Epithelial cell of prostate (primary cell): ENCODE measurements at regions not wholly inside any gene's neighbourhood (a gene's known extent, or its start where the extent isn't known, plus 50 kb on each side); places are given as distances from the start of the nearest gene placed in this dataset.
"Not testable (repeated sequence)": the region's sequence is repeated elsewhere in the genome, so short reads cannot be mapped to it uniquely, and the experiment has no call there.

Source experiments
- DNase-seq: peaks from one replicate; pipeline ENCODE4 v3.0.0-alpha.2; 2011; ENCODE audit warnings: low read depth, low spot score
- H3K27ac ChIP-seq: fragments of 450-650 bp; 2 replicates; pipeline ENCODE4 v1.5.1; 2017; ENCODE audit warnings: mild to moderate bottlenecking

DNA sequence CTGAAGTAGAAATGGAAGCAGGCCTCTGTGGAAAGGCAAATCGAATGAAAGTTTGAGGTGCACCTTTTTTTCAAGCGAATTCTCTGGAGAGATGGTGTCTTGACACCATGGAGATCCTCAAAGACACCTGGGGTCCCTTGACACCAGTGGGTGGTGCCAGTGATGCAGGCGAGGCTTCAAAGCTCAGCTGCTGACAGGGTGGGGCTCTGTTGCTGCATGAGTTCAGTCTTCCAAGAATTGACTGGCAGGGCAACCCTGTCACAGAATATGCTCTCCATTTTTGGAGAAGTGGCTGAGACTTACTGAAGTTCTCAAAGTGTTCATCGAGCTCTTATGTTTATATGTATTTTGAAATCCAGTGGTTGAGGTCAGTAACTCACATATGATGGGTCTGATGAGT, 1741.6 kb downstream of the SPATA31A7 start:
- not testable (repeated sequence) for H3K27ac ChIP-seq, DNase-seq

DNA sequence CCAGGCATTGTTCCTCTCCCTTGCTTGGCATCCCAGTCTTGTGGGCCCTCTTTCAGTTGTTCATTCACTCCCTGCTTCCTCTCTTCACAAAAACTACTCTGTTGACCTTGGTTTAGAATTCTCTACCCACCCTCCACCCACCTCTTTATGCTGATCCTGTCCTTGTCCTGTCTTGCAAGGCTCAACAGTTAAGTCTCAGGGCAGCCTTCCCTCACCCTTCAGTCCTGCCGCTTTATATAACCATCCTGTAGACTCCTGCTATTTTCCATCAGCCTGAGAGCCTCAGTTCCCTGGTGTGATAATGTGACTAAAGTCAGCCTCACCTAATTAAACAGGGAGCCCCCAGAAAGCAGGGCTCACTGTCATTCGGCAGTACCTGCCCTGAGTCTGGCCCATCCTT, 1763.0 kb downstream of the SPATA31A7 start:
- not testable (repeated sequence) for H3K27ac ChIP-seq, DNase-seq
